IPS-NIHi7 (cell line): ENCODE measurements at regions not wholly inside any gene's neighbourhood (a gene's known extent, or its start where the extent isn't known, plus 50 kb on each side); places are given as distances from the start of the nearest gene placed in this dataset.
"Not testable (repeated sequence)": the region's sequence is repeated elsewhere in the genome, so short reads cannot be mapped to it uniquely, and the experiment has no call there.

Source experiments
- DNase-seq: peaks from one replicate; pipeline ENCODE4 v3.0.0; 2012; ENCODE audit warnings: mixed read lengths; ENCODE audit errors: extremely low spot score

GRCh38 chr14:40129159-40129558, 696.9 kb upstream of the FBXO33 start:
- no peak for DNase-seq

GRCh38 chr14:40123816-40124215, 691.6 kb upstream of the FBXO33 start:
- DNase-seq, result no peak

GRCh38 chr14:40122968-40123648, 690.9 kb upstream of the FBXO33 start:
- no peak for DNase-seq

- no peak for DNase-seq
These were observed 687.5 kb upstream of the FBXO33 start for GRCh38 chr14:40119765-40120164.

GRCh38 chr14:40119321-40119720, 687.1 kb upstream of the FBXO33 start:
- DNase-seq, result peak; percentile 10

- DNase-seq, result no peak
These were observed 683.4 kb upstream of the FBXO33 start for GRCh38 chr14:40115583-40115982.

GRCh38 chr14:40113671-40114070, 681.4 kb upstream of the FBXO33 start:
- DNase-seq, result no peak

- no peak for DNase-seq
These were observed 668.4 kb upstream of the FBXO33 start for GRCh38 chr14:40100544-40101196.

GRCh38 chr14:40099316-40099715, 667.1 kb upstream of the FBXO33 start:
- no peak for DNase-seq

- no peak for DNase-seq
These were observed 666.2 kb upstream of the FBXO33 start for GRCh38 chr14:40098468-40098867.

GRCh38 chr14:40096968-40097367, 664.7 kb upstream of the FBXO33 start:
- no peak for DNase-seq

GRCh38 chr14:40093800-40094199, 661.6 kb upstream of the FBXO33 start:
- no peak for DNase-seq

- peak; percentile 8 for DNase-seq
These were observed 641.9 kb upstream of the FBXO33 start for GRCh38 chr14:40074169-40074568.

GRCh38 chr14:40072175-40072574, 639.9 kb upstream of the FBXO33 start:
- DNase-seq, result no peak

GRCh38 chr14:40058901-40059897, 627.0 kb upstream of the FBXO33 start:
- no peak for DNase-seq

- DNase-seq, result peak; percentile 9
These were observed 621.2 kb upstream of the FBXO33 start for GRCh38 chr14:40053416-40053815.

GRCh38 chr14:40028991-40029390, 596.8 kb upstream of the FBXO33 start:
- no peak for DNase-seq

- DNase-seq, result no peak
These were observed 592.9 kb upstream of the FBXO33 start for GRCh38 chr14:40025101-40025500.

- no peak for DNase-seq
These were observed 578.7 kb upstream of the FBXO33 start for GRCh38 chr14:40010961-40011360.

GRCh38 chr14:40009771-40010170, 577.5 kb upstream of the FBXO33 start:
- DNase-seq, result no peak

- not testable (repeated sequence) for DNase-seq
These were observed 576.1 kb upstream of the FBXO33 start for GRCh38 chr14:40008345-40008744.

- DNase-seq, result no peak
These were observed 572.8 kb upstream of the FBXO33 start for GRCh38 chr14:40004871-40005500.
